WTC11 (cell line): ENCODE measurements at regions not wholly inside any gene's neighbourhood (a gene's known extent, or its start where the extent isn't known, plus 50 kb on each side); places are given as distances from the start of the nearest gene placed in this dataset.
A peak's percentile ranks its signal among the peaks of the same experiment; 100 is the strongest.

Experiments used
- ATAC-seq: fragments of 200-7000 bp; cut with Tn5 transposase; 2 replicates; pipeline ENCODE4 v1.10.0; 2021; ENCODE audit warnings: mild to moderate bottlenecking, moderate library complexity
- CTCF ChIA-PET: fragments of 300-600 bp; sonication (Branson Sonifier 250); formaldehyde crosslinking; loops from one replicate; lab custom pipeline; 2021; ENCODE audit warnings: antibody characterized with exemption; lab: Charles Lee
- POLR2A ChIA-PET: fragments of 350-600 bp; sonication (Branson Sonifier 250); formaldehyde crosslinking; loops from one replicate; lab custom pipeline; 2021; ENCODE audit warnings: antibody characterized with exemption; lab: Charles Lee
- DNase-seq: peaks from one replicate; pipeline ENCODE4 v3.0.0; 2021; ENCODE audit warnings: low spot score
- H3K27ac Mint-ChIP-seq: 2 replicates; pipeline ENCODE4 v1.8.0; 2021; ENCODE audit warnings: mixed read lengths
- H3K27me3 Mint-ChIP-seq: 2 replicates; pipeline ENCODE4 v1.8.0; 2021; ENCODE audit warnings: low read depth, mild to moderate bottlenecking, moderate library complexity, mixed read lengths
- H3K36me3 Mint-ChIP-seq: 2 replicates; pipeline ENCODE4 v1.8.0; 2021; ENCODE audit warnings: mixed read lengths
- H3K4me1 Mint-ChIP-seq: 2 replicates; pipeline ENCODE4 v1.8.0; 2022; ENCODE audit warnings: mixed read lengths
- H3K4me3 Mint-ChIP-seq: 2 replicates; pipeline ENCODE4 v1.8.0; 2021; ENCODE audit warnings: mild to moderate bottlenecking, moderate library complexity, mixed read lengths
- H3K9me3 Mint-ChIP-seq: 2 replicates; pipeline ENCODE4 v1.8.0; 2021; ENCODE audit warnings: mixed read lengths
- AFF4 ChIP-seq: sonication (generic); formaldehyde crosslinking; IDR thresholded peaks from 2 replicates; pipeline ENCODE4 v1.8.1; 2023; ENCODE audit warnings: mild to moderate bottlenecking, missing genetic modification reagents, borderline replicate concordance
- ATF1 ChIP-seq: sonication (generic); formaldehyde crosslinking; IDR thresholded peaks from 2 replicates; pipeline ENCODE4 v1.8.1; 2023; ENCODE audit warnings: mild to moderate bottlenecking, moderate library complexity, missing genetic modification reagents
- CTCF ChIP-seq: fragments of 200-600 bp; IDR thresholded peaks from 2 replicates; pipeline ENCODE4 v1.8.0; 2022; ENCODE audit warnings: antibody characterized with exemption
- FOXK1 ChIP-seq: sonication (generic); formaldehyde crosslinking; IDR thresholded peaks from 2 replicates; pipeline ENCODE4 v1.8.0; 2022; ENCODE audit warnings: mild to moderate bottlenecking, moderate library complexity, missing genetic modification reagents
- HMGXB4 ChIP-seq: sonication (generic); formaldehyde crosslinking; IDR thresholded peaks from 2 replicates; pipeline ENCODE4 v1.8.1; 2023; ENCODE audit warnings: mild to moderate bottlenecking, moderate library complexity, missing genetic modification reagents
- JUN ChIP-seq: sonication (generic); formaldehyde crosslinking; IDR thresholded peaks from 2 replicates; pipeline ENCODE4 v1.8.0; 2023; ENCODE audit warnings: mild to moderate bottlenecking, missing genetic modification reagents
- KAT7 ChIP-seq: sonication (generic); formaldehyde crosslinking; IDR thresholded peaks from 2 replicates; pipeline ENCODE4 v1.8.1; 2023; ENCODE audit warnings: missing genetic modification reagents, mild to moderate bottlenecking, borderline replicate concordance
- MAX ChIP-seq: sonication (generic); formaldehyde crosslinking; IDR thresholded peaks from 2 replicates; pipeline ENCODE4 v1.8.0; 2022; ENCODE audit warnings: mild to moderate bottlenecking, missing genetic modification reagents
- ZBTB21 ChIP-seq: sonication (generic); formaldehyde crosslinking; IDR thresholded peaks from 2 replicates; pipeline ENCODE4 v1.8.1; 2023; ENCODE audit warnings: mild to moderate bottlenecking, missing genetic modification reagents, borderline replicate concordance
- ZNF121 ChIP-seq: sonication (generic); formaldehyde crosslinking; IDR thresholded peaks from 2 replicates; pipeline ENCODE4 v1.8.0; 2023; ENCODE audit warnings: missing genetic modification reagents
- ZNF263 ChIP-seq: sonication (generic); formaldehyde crosslinking; IDR thresholded peaks from 2 replicates; pipeline ENCODE4 v1.8.1; 2022; ENCODE audit warnings: low read depth, mild to moderate bottlenecking, moderate library complexity, missing genetic modification reagents
- ZNF317 ChIP-seq: sonication (generic); formaldehyde crosslinking; IDR thresholded peaks from 2 replicates; pipeline ENCODE4 v1.8.1; 2023; ENCODE audit warnings: low read depth, mild to moderate bottlenecking, moderate library complexity, missing genetic modification reagents, borderline replicate concordance
- ZNF423 ChIP-seq: fragments of 250-450 bp; sonication (Bioruptor Pico); IDR thresholded peaks from 2 replicates; pipeline ENCODE4 v2.1.2; 2022; ENCODE audit warnings: mild to moderate bottlenecking, moderate library complexity
- TF ChIP-seq, protein P1 (sequence below): sonication (generic); formaldehyde crosslinking; conservative IDR thresholded peaks from 2 replicates; pipeline ENCODE4 v1.8.1; 2022; ENCODE audit warnings: mild to moderate bottlenecking, missing genetic modification reagents

GRCh38 chr1:234865171-234866006 is 255.4 kb upstream of the IRF2BP2 start:
- no peak for DNase-seq
- no peaks in the 10 kb centered on the region for H3K36me3 Mint-ChIP-seq
- TF ChIP-seq HMGXB4 (CRISPR knock-in tag) (no peak), KAT7 (no peak), ZNF121 (0 out of 2 replicates have a peak, but pooled peaks have one; percentile 38)
- peaks cover 6% of the 10 kb centered on the region; the same call in 1 of the 2 replicates for H3K9me3 Mint-ChIP-seq
- ChIA-PET POLR2A (no interaction called here), CTCF (no interaction called here)
- H3K4me3 Mint-ChIP-seq: no peak overlapping the region
- no peaks in the 10 kb centered on the region; the same call in 1 of the 2 replicates for H3K27me3 Mint-ChIP-seq
- H3K27ac Mint-ChIP-seq: no peak overlapping the region
- no peak for ATAC-seq
- no peaks in the 10 kb centered on the region; the same call in 1 of the 2 replicates for H3K4me1 Mint-ChIP-seq

DNA sequence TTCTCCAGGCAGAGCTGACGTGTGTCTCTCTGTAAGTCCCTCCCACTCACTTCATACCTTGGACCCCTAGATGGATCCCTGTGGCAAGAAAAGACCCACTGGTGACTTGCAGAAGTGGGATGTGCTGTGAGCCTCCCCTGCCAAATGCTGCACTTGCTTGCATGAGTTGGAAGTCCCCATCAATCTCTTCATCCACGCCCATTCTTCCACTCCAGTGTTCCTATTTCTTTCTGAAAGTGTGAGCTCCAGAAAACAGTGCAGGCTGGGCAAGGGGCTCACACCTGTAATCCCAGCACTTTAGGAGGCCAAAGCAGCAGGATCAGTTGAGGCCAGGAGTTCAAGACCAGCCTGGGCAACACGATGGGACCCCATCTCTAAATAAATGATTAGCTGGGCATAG is 254.1 kb upstream of the IRF2BP2 start:
- ChIA-PET CTCF (no interaction called here), POLR2A (no interaction called here)
- DNase-seq: no peak
- Mint-ChIP-seq H3K27me3 (no peaks in the 10 kb centered on the region), H3K36me3 (no peaks in the 10 kb centered on the region), H3K9me3 (peaks cover 6% of the 10 kb centered on the region; the same call in 1 of the 2 replicates), H3K4me1 (no peaks in the 10 kb centered on the region; the same call in 1 of the 2 replicates), H3K27ac (no peak overlapping the region), H3K4me3 (no peak overlapping the region)
- no peak for ATAC-seq
- TF ChIP-seq, protein P1, sequence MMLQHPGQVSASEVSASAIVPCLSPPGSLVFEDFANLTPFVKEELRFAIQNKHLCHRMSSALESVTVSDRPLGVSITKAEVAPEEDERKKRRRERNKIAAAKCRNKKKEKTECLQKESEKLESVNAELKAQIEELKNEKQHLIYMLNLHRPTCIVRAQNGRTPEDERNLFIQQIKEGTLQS: no peak
- TF ChIP-seq ZNF423 (CRISPR knock-in tag) (no peak), ZBTB21 (CRISPR knock-in tag) (no peak), ZNF317 (no peak), MAX (CRISPR knock-in tag) (no peak), ATF1 (CRISPR knock-in tag) (no peak), FOXK1 (CRISPR knock-in tag) (no peak), CTCF (no peak), JUN (CRISPR knock-in tag) (no peak), AFF4 (CRISPR knock-in tag) (no peak), ZNF263 (CRISPR knock-in tag) (no peak)
